HG03575 (cell line): ENCODE measurements at regions not wholly inside any gene's neighbourhood (a gene's known extent, or its start where the extent isn't known, plus 50 kb on each side); places are given as distances from the start of the nearest gene placed in this dataset.
"Not testable (repeated sequence)": the region's sequence is repeated elsewhere in the genome, so short reads cannot be mapped to it uniquely, and the experiment has no call there.

Source experiments
- ATAC-seq: cut with Tn5 transposase; IDR thresholded peaks from one replicate; pipeline ENCODE4 v1.9.1; 2021; ENCODE audit not compliant: unreplicated experiment, insufficient number of reproducible peaks, low FRiP score; ENCODE audit errors: extremely low read depth

GRCh38 chr5:12865529-12865928 lies 961.3 kb upstream of the CTNND2 start:
- ATAC-seq = no peak

GRCh38 chr5:12861886-12862654 lies 957.8 kb upstream of the CTNND2 start:
- no peak for ATAC-seq

GRCh38 chr5:12856105-12856504 lies 951.9 kb upstream of the CTNND2 start:
- not testable (repeated sequence) for ATAC-seq

- ATAC-seq = no peak
These were observed 950.1 kb upstream of the CTNND2 start for GRCh38 chr5:12854386-12854785.

- no peak for ATAC-seq
These were observed 947.5 kb upstream of the CTNND2 start for GRCh38 chr5:12851761-12852160.

- no peak for ATAC-seq
These were observed 944.5 kb upstream of the CTNND2 start for GRCh38 chr5:12848709-12849108.

- no peak for ATAC-seq
These were observed 941.4 kb upstream of the CTNND2 start for GRCh38 chr5:12845549-12846159.

- ATAC-seq = no peak
These were observed 936.7 kb upstream of the CTNND2 start for GRCh38 chr5:12840972-12841371.

- ATAC-seq = no peak
These were observed 933.3 kb upstream of the CTNND2 start for GRCh38 chr5:12837592-12837991.

- ATAC-seq = no peak
These were observed 920.9 kb upstream of the CTNND2 start for GRCh38 chr5:12825163-12825562.

GRCh38 chr5:12805165-12805698 lies 901.0 kb upstream of the CTNND2 start:
- ATAC-seq = no peak

GRCh38 chr5:12799165-12799564 lies 894.9 kb upstream of the CTNND2 start:
- ATAC-seq = no peak

GRCh38 chr5:12795333-12795663 lies 891.1 kb upstream of the CTNND2 start:
- no peak for ATAC-seq

- no peak for ATAC-seq
These were observed 890.5 kb upstream of the CTNND2 start for GRCh38 chr5:12794476-12795332.

- ATAC-seq = no peak
These were observed 889.1 kb upstream of the CTNND2 start for GRCh38 chr5:12793373-12793772.

GRCh38 chr5:12780536-12780935 lies 876.3 kb upstream of the CTNND2 start:
- ATAC-seq = no peak

GRCh38 chr5:12777342-12777741 lies 873.1 kb upstream of the CTNND2 start:
- ATAC-seq = no peak

GRCh38 chr5:12772276-12772675 lies 868.0 kb upstream of the CTNND2 start:
- no peak for ATAC-seq

GRCh38 chr5:12759377-12759776 lies 855.1 kb upstream of the CTNND2 start:
- no peak for ATAC-seq

- no peak for ATAC-seq
These were observed 852.8 kb upstream of the CTNND2 start for GRCh38 chr5:12757035-12757434.
